GM21447 (cell line): ENCODE measurements at regions not wholly inside any gene's neighbourhood (a gene's known extent, or its start where the extent isn't known, plus 50 kb on each side); places are given as distances from the start of the nearest gene placed in this dataset.

Experiments
- ATAC-seq: cut with Tn5 transposase; IDR thresholded peaks from one replicate; pipeline ENCODE4 v1.9.1; 2021; ENCODE audit not compliant: unreplicated experiment

GRCh38 chr11:23976426-23976825 lies 520.4 kb upstream of the LUZP2 start:
- ATAC-seq = no peak

- no peak for ATAC-seq
Measured at GRCh38 chr11:23976841-23977271, 520.0 kb upstream of the LUZP2 start.

- ATAC-seq = no peak
Measured at GRCh38 chr11:23988381-23989006, 508.4 kb upstream of the LUZP2 start.

GRCh38 chr11:23990346-23991164 lies 506.3 kb upstream of the LUZP2 start:
- ATAC-seq = no peak

GRCh38 chr11:23991165-23991539 lies 505.7 kb upstream of the LUZP2 start:
- no peak for ATAC-seq

GRCh38 chr11:23995891-23996290 lies 501.0 kb upstream of the LUZP2 start:
- ATAC-seq = no peak

GRCh38 chr11:23997356-23997755 lies 499.5 kb upstream of the LUZP2 start:
- no peak for ATAC-seq

DNA sequence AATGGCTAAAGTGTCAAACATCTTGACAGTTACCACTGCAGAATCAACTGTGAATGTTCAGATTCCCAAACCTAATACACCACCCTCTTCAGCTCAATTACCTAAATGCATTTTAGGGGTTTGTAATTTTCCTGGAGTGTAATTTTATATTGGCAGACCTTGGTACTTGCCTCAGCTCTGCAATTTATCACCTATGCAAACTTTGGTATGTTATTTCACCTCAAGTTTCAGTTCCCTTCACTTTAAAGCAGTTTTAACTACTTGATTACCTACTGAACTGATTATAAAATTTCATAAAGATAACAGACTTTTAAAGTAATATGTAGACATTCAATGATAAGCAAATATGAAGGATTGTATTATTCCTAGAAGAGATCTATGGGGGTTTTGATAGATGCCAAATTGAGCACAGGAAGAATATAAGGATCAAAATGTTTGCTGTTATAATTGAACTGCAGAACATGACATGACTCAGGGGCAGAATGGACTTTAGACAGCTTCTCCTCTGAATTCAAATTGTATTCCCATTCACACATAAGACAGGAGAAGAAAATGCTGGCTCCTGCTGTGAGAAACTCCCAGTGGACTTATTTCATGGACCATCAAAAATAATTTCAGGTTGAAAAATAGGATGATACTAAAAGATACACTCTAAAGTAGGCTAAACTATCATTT lies 491.5 kb upstream of the LUZP2 start:
- no peak for ATAC-seq

GRCh38 chr11:24043842-24044241 lies 453.0 kb upstream of the LUZP2 start:
- ATAC-seq = no peak

DNA sequence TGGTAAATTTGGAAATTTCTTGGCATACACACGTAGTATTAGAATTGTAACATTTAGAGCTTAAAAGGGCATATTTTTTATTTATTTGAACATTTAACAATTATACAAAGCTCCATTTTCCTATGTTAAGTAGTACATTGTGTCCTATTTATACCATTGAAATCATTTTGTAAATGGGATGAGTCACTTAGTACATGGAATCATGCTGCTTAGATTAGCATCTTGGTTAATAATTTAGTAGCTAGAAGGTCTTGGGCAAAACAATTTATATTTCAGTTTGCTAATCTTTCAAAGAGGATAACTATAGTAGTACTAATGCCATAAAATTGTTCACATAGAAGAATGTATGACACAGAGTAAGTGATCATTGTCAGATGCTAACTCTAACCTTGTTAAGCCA lies 450.1 kb upstream of the LUZP2 start:
- ATAC-seq = no peak

- no peak for ATAC-seq
Measured at GRCh38 chr11:24056051-24056450, 440.8 kb upstream of the LUZP2 start.

DNA sequence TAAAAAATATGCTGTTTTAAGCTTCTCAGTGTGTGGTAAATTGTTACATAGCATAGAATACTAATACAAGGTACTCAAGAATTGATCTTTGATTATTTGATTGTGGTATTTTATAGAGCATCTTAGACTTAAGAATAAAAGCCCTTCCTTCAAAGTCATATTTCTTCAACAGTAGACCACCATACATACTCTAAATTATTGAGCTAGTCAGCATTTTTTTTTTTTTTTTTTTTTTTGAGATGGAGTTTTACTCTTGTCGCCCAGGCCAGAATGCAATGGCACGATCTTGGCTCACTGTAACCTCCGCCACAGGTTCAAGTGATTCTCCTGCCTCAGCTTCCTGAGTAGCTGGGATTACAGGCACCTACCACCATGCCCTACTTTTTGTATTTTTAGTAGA lies 436.7 kb upstream of the LUZP2 start:
- ATAC-seq = no peak

DNA sequence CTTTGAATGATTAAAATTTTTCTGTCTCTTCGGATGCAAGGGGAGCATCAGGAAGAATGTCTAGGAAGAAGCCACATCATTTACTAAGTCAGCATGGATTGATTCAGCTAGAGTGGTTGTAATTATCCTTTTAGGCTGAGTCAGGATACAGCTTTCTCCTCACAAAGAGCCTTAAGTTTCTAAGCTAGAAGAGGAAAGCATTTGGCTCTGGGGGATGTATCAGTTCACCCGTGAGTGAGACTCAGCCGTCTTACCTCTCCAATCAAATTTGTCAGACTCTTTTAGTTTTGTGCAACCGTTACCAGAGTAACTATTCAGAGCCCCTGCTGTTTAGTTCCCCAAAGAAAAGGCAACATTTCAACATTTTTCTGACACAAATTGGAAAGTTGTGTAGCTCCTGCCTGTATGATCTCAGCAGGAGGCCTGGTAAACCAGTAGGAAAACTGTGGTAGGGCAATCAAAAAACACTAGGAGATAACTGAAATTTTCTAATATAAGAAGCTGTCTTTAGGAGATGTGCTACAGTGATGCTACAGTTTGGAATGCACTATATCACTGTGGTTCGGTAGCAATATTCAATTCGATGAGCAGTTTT lies 432.4 kb upstream of the LUZP2 start:
- no peak for ATAC-seq

GRCh38 chr11:24068197-24068596 lies 428.7 kb upstream of the LUZP2 start:
- no peak for ATAC-seq

DNA sequence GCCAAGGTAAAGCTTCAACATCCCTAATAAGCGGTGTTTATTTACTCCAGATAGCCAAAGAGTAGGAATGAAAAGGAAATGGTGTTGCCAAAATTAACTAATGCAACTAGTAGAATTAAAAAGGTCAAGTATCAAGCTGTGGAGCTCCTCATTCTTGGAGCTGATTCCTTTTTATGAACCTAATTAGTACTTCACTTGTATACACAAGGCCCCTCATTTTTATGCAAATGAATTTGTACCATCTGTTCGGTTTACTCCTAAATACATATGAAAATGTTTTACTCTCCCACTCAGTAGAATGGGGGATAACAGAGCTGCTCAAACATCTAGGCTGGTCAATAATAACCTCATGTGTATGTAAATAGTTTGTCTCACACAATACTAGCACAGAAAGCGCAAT lies 426.4 kb upstream of the LUZP2 start:
- no peak for ATAC-seq

- no peak for ATAC-seq
Measured at GRCh38 chr11:24078018-24078417, 418.8 kb upstream of the LUZP2 start.

DNA sequence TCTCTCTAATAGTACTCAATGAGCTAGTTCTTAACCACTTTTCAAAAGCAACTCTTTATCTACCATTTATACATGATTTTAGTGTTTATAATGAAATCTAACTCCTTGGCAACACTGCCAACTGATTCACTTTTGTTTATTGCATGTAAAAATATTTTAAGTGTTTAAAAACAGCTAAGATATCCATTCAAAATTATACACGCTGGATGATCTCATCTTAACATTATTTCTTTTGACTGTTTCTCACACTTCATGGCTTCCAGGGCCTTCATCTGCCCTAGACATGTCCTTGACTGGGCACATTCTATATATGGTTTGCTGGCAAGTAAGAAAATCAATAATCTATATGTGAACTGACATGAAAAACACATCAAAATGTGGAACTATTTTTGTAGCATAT lies 414.6 kb upstream of the LUZP2 start:
- ATAC-seq = no peak

DNA sequence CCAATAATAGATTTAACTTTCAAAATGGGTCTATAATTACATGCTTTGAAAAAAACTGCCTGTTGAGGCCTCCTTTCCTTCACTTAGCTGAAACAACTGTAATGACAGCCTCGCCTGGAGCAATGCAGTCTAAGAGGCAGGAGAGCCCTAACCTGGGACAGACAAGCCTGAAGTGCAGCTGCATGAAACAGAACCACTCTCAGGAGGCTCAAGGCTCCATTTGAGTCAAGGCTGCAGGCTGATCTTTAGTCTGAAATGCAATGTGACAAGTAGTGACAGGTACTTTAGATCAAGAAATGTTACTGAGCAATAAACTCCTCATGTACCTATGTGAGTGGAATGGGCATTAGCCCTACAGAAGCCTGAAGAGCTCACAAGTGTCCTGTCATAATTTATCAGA lies 414.0 kb upstream of the LUZP2 start:
- no peak for ATAC-seq

- ATAC-seq = no peak
Measured at GRCh38 chr11:24084956-24085355, 411.9 kb upstream of the LUZP2 start.

DNA sequence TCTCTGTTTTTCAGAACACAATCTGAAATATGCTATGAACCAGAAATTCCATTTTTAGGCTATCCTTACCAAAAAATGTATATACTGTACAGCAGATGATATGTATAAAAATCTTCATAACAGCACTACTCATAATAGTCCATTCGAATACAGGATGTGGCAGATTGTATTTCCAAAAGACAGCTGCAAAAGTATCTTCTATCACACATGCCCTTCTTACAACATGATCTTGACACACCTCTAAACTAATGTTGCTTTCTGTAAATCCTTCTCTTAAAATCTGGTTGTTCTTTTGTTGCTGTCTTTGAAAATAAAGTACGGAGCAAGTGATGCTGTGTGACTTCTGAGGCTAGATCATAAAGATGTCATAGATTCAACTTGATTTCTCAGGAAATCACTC lies 409.9 kb upstream of the LUZP2 start:
- ATAC-seq = no peak

DNA sequence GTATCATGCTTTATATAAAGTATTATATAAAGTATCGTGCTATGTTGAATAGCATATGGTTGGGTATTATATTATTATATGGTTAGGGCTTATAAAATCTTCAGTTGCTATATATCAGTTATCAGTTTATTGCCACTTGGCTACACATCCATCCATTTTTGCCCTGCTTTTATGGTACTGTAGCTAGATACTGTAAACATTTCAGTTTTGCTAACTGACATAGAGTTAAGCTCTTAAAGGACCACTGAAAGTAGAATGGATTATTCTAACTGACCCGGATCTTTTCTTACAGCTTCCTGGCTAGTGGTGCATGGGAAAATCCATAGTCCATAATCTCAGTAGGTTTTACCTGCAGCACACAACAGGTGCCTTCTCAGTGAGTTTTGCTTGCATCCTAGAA lies 405.3 kb upstream of the LUZP2 start:
- ATAC-seq = no peak

DNA sequence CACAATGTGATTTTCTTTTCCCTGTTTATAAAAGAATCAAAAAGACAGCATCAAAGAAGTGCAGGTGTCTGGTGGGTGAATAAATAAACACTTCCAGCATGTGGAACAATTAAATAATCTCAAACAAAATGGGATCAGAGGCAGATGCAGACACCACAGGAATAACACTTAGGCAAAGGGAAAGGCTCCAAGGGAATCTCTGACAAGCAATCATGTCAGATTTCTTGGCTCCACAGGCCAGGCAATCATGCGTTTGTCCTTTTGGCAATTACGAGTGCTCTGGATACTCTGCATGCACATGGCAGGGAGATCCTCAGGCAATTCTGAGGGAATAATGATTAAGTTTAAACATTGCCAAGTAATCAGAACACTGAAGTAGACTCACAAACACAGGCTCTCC lies 403.5 kb upstream of the LUZP2 start:
- ATAC-seq = no peak
